HFF-Myc (cell line): ENCODE measurements at regions not wholly inside any gene's neighbourhood (a gene's known extent, or its start where the extent isn't known, plus 50 kb on each side); places are given as distances from the start of the nearest gene placed in this dataset.
"Not testable (repeated sequence)": the region's sequence is repeated elsewhere in the genome, so short reads cannot be mapped to it uniquely, and the experiment has no call there.

Experiments
- DNase-seq: peaks from one replicate; pipeline ENCODE4 v3.0.0-alpha.2; 2011; ENCODE audit warnings: low read depth; ENCODE audit errors: extremely low read depth
- H3K4me3 ChIP-seq: replicated peaks from 2 replicates; pipeline ENCODE4 v1.5.1; 2011; ENCODE audit warnings: low read depth, mild to moderate bottlenecking, control low read depth, low read length
- TF ChIP-seq, protein P1 (sequence below): IDR thresholded peaks from 2 replicates; pipeline ENCODE4 v1.5.1; 2012; ENCODE audit warnings: mild to moderate bottlenecking, low read depth, low read length, control low read depth; ENCODE audit errors: missing control alignments

- DNase-seq: no peak
- H3K4me3 ChIP-seq: no peak overlapping the region
- TF ChIP-seq, protein P1, sequence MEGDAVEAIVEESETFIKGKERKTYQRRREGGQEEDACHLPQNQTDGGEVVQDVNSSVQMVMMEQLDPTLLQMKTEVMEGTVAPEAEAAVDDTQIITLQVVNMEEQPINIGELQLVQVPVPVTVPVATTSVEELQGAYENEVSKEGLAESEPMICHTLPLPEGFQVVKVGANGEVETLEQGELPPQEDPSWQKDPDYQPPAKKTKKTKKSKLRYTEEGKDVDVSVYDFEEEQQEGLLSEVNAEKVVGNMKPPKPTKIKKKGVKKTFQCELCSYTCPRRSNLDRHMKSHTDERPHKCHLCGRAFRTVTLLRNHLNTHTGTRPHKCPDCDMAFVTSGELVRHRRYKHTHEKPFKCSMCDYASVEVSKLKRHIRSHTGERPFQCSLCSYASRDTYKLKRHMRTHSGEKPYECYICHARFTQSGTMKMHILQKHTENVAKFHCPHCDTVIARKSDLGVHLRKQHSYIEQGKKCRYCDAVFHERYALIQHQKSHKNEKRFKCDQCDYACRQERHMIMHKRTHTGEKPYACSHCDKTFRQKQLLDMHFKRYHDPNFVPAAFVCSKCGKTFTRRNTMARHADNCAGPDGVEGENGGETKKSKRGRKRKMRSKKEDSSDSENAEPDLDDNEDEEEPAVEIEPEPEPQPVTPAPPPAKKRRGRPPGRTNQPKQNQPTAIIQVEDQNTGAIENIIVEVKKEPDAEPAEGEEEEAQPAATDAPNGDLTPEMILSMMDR: no peak
Observed at GRCh38 chr3:34046154-34046553, 247.7 kb downstream of the PDCD6IP start.

DNA sequence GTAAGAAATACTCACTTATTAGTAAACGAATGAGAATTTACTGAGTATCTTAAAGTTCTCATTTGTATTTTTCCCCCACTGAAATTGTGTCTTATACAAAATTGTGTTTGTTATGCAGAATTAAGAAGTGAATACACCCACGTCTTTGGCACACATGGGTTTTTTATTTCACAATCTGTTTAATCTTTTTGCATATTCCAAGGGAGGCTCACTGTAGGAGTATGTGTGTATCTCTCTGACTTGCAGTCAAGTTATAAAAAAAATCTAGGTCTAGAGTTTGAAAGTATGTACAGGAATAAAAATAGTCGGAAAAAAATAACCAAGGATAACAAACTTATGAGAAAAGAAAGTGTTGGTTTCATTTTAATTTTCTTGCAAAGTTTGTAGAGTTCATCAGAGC is 255.2 kb downstream of the PDCD6IP start:
- DNase-seq: no peak
- no peak overlapping the region for H3K4me3 ChIP-seq
- TF ChIP-seq, protein P1: no peak

- H3K4me3 ChIP-seq: no peak overlapping the region
- no peak for DNase-seq
- TF ChIP-seq, protein P1: no peak
Observed at GRCh38 chr3:34056181-34056910, 257.9 kb downstream of the PDCD6IP start.

DNA sequence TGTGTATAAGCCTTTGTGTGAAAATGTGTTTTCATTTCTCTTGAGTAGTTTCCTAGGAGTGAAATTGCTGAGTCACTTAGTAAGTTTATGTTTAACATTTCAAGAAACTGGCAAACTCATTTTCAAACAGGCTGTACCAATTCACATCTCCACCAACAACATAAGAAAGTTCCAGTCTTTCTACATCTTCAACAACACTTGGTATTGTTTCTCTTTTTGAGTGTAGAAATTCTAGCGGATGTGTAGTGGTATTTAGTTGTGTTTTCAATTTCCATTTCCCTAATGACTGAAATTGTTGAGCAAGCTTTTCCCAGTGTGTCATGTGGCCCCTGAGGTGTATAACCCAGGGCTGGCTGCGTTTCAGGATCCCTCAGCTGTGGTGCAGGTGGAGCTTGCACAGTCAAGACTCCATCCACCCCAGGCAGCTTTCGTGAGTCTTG is 258.5 kb downstream of the PDCD6IP start:
- no peak overlapping the region for H3K4me3 ChIP-seq
- no peak for DNase-seq
- TF ChIP-seq, protein P1: no peak

DNA sequence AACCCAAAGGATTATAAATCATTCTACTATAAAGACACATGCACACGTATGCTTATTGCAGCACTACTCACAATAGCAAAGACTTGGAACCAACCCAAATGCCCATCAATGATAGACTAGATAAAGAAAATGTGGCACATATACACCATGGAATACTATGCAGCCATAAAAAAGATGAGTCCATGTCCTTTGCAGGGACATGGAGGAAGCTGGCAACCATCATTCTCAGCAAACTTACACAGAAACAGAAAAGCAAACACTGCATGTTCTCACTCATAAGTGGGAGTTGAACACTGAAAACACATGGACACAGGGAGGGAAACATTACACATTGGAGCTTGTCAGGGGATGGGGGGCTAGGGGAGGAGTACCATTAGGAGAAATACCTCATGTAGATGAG is 262.6 kb downstream of the PDCD6IP start:
- not testable (repeated sequence) for DNase-seq

DNA sequence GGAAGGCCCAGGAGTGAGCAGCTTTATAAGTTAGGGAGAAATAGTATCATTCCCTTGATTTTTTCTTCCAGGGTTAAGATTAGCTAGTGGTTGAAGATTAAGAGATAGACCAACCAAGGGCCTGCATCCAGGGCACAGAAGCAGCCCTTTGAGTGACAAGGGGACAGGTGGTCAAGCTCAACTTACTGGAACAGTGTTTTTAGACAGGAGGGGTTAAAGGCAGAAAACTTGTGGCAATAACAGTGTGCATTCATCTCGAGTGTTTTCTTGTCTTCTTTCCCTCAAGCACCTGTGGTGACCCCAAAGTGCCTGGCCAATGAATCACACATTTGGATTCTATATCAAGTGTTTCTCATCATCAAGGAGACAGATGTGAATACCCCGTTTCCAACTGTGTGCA is 267.5 kb downstream of the PDCD6IP start:
- TF ChIP-seq, protein P1: no peak
- DNase-seq: no peak
- no peak overlapping the region for H3K4me3 ChIP-seq

More for the DNA sequence above, 262.6 kb downstream of the PDCD6IP start:
- not testable (repeated sequence) for H3K4me3 ChIP-seq

GRCh38 chr3:34066328-34066727 is 267.9 kb downstream of the PDCD6IP start:
- no peak for DNase-seq
- no peak overlapping the region for H3K4me3 ChIP-seq
- TF ChIP-seq, protein P1: no peak
